ENCODE measurements at regions not wholly inside any gene's neighbourhood (a gene's known extent, or its start where the extent isn't known, plus 50 kb on each side); places are given as distances from the start of the nearest gene placed in this dataset.

GRCh38 chr2:150135223-150135883, 352.1 kb downstream of the RND3 start (continued):
- TF ChIP-seq REST (IDR thresholded peaks at IDR 0.05; ENCODE audit: borderline replicate concordance) (no peak), REST (CRISPR knock-in tag; IDR thresholded peaks at IDR 0.05; ENCODE audit: low read depth) (no peak)

Measured in K562 (cell line).